ENCODE measurements at regions not wholly inside any gene's neighbourhood (a gene's known extent, or its start where the extent isn't known, plus 50 kb on each side); places are given as distances from the start of the nearest gene placed in this dataset.

GRCh38 chr13:112012016-112012704 is 54.8 kb upstream of the SOX1 start:
- DNase-seq = no peak

- no peak for DNase-seq
Measured at GRCh38 chr13:112012705-112013085, 54.3 kb upstream of the SOX1 start.

GRCh38 chr13:112013665-112014064 is 53.3 kb upstream of the SOX1 start:
- DNase-seq = no peak

GRCh38 chr13:112014857-112015256 is 52.1 kb upstream of the SOX1 start:
- no peak for DNase-seq
